HEK293 (cell line): ENCODE measurements at regions not wholly inside any gene's neighbourhood (a gene's known extent, or its start where the extent isn't known, plus 50 kb on each side); places are given as distances from the start of the nearest gene placed in this dataset.

Experiments used
- ATF2 ChIP-seq: fragments of 450-650 bp; formaldehyde crosslinking; IDR thresholded peaks from 2 replicates; pipeline ENCODE4 v1.5.1; 2016; ENCODE audit warnings: missing biosample characterization, missing genetic modification characterization, low read depth
- FEZF1 ChIP-seq: fragments of 450-650 bp; formaldehyde crosslinking; IDR thresholded peaks from 2 replicates; pipeline ENCODE4 v1.5.1; 2016; ENCODE audit warnings: missing biosample characterization, missing genetic modification characterization
- GLIS1 ChIP-seq: fragments of 450-650 bp; formaldehyde crosslinking; IDR thresholded peaks from 2 replicates; pipeline ENCODE4 v1.5.1; 2016; ENCODE audit warnings: missing biosample characterization, missing genetic modification characterization
- KLF17 ChIP-seq: fragments of 450-650 bp; formaldehyde crosslinking; IDR thresholded peaks from 2 replicates; pipeline ENCODE4 v1.5.1; 2016; ENCODE audit warnings: missing biosample characterization, missing genetic modification characterization
- PBX3 ChIP-seq: sonication (generic); formaldehyde crosslinking; IDR thresholded peaks from 2 replicates; pipeline ENCODE4 v1.8.1; 2022; ENCODE audit warnings: mild to moderate bottlenecking, moderate library complexity, missing genetic modification reagents
- SP7 ChIP-seq: fragments of 450-650 bp; formaldehyde crosslinking; IDR thresholded peaks from 2 replicates; pipeline ENCODE4 v1.5.1; 2016; ENCODE audit warnings: missing biosample characterization, missing genetic modification characterization
- ZBTB1 ChIP-seq: fragments of 450-650 bp; formaldehyde crosslinking; IDR thresholded peaks from 2 replicates; pipeline ENCODE4 v1.5.1; 2016; ENCODE audit warnings: missing biosample characterization, missing genetic modification characterization
- ZBTB10 ChIP-seq: fragments of 450-650 bp; formaldehyde crosslinking; IDR thresholded peaks from 2 replicates; pipeline ENCODE4 v1.5.1; 2016; ENCODE audit warnings: missing biosample characterization, missing genetic modification characterization
- ZBTB11 ChIP-seq: fragments of 450-650 bp; formaldehyde crosslinking; conservative IDR thresholded peaks from 2 replicates; pipeline ENCODE4 v1.5.1; 2016; ENCODE audit warnings: low read depth, missing biosample characterization, missing genetic modification characterization
- ZBTB17 ChIP-seq: fragments of 450-650 bp; formaldehyde crosslinking; IDR thresholded peaks from 2 replicates; pipeline ENCODE4 v1.5.1; 2016; ENCODE audit warnings: missing biosample characterization, missing genetic modification characterization
- ZBTB48 ChIP-seq: fragments of 450-650 bp; formaldehyde crosslinking; IDR thresholded peaks from 2 replicates; pipeline ENCODE4 v1.5.1; 2016; ENCODE audit warnings: missing biosample characterization, missing genetic modification characterization
- ZEB2 ChIP-seq: fragments of 450-650 bp; formaldehyde crosslinking; IDR thresholded peaks from 2 replicates; pipeline ENCODE4 v1.5.1; 2016; ENCODE audit warnings: missing biosample characterization, missing genetic modification characterization
- ZFP69B ChIP-seq: fragments of 450-650 bp; formaldehyde crosslinking; IDR thresholded peaks from 2 replicates; pipeline ENCODE4 v1.5.1; 2016; ENCODE audit warnings: missing biosample characterization, missing genetic modification characterization
- ZNF10 ChIP-seq: fragments of 450-650 bp; formaldehyde crosslinking; IDR thresholded peaks from 2 replicates; pipeline ENCODE4 v1.5.1; 2017; ENCODE audit warnings: missing biosample characterization, missing genetic modification characterization
- ZNF140 ChIP-seq: fragments of 450-650 bp; formaldehyde crosslinking; IDR thresholded peaks from 2 replicates; pipeline ENCODE4 v1.5.1; 2016; ENCODE audit warnings: missing biosample characterization, missing genetic modification characterization
- ZNF19 ChIP-seq: fragments of 450-650 bp; formaldehyde crosslinking; IDR thresholded peaks from 2 replicates; pipeline ENCODE4; 2016; ENCODE audit warnings: missing biosample characterization, missing genetic modification characterization, low read depth
- ZNF214 ChIP-seq: fragments of 450-650 bp; formaldehyde crosslinking; IDR thresholded peaks from 2 replicates; pipeline ENCODE4 v1.5.1; 2017; ENCODE audit warnings: missing biosample characterization, mild to moderate bottlenecking, missing genetic modification characterization, borderline replicate concordance
- ZNF324 ChIP-seq: fragments of 450-650 bp; formaldehyde crosslinking; IDR thresholded peaks from 2 replicates; pipeline ENCODE4 v1.5.1; 2016; ENCODE audit warnings: missing biosample characterization, missing genetic modification characterization
- ZNF513 ChIP-seq: fragments of 450-650 bp; IDR thresholded peaks from 2 replicates; pipeline ENCODE4 v1.5.1; 2018; ENCODE audit warnings: missing biosample characterization, missing genetic modification characterization
- ZNF544 ChIP-seq: fragments of 450-650 bp; formaldehyde crosslinking; IDR thresholded peaks from 2 replicates; pipeline ENCODE4 v1.5.0; 2017; ENCODE audit warnings: missing biosample characterization, missing genetic modification characterization
- ZNF664 ChIP-seq: fragments of 450-650 bp; formaldehyde crosslinking; IDR thresholded peaks from 2 replicates; pipeline ENCODE4 v1.5.1; 2016; ENCODE audit warnings: missing biosample characterization, missing genetic modification characterization
- ZNF837 ChIP-seq: fragments of 450-650 bp; formaldehyde crosslinking; IDR thresholded peaks from 2 replicates; pipeline ENCODE4 v1.5.1; 2016; ENCODE audit warnings: missing biosample characterization, missing genetic modification characterization
- ZSCAN18 ChIP-seq: fragments of 450-650 bp; formaldehyde crosslinking; IDR thresholded peaks from 2 replicates; pipeline ENCODE4 v1.5.1; 2016; ENCODE audit warnings: missing biosample characterization, missing genetic modification characterization
- ZSCAN4 ChIP-seq: fragments of 450-650 bp; formaldehyde crosslinking; IDR thresholded peaks from 2 replicates; pipeline ENCODE4 v1.5.1; 2017; ENCODE audit warnings: missing biosample characterization, missing genetic modification characterization

- 0 out of 2 replicates have a peak, but pooled peaks have one; percentile 32 for TF ChIP-seq ZBTB10 (tag by site-specific recombination)
- no peak for TF ChIP-seq ATF2 (tag by site-specific recombination)
- TF ChIP-seq ZEB2 = peak; percentile 79
- no peak for TF ChIP-seq ZNF140
- TF ChIP-seq PBX3 (CRISPR knock-in tag) = peak; percentile 79
- TF ChIP-seq ZSCAN18 (tag by site-specific recombination) = no peak
- peak; percentile 31; the same call in 1 of the 2 replicates for TF ChIP-seq ZSCAN4 (tag by site-specific recombination)
- TF ChIP-seq SP7 (tag by site-specific recombination) = peak; percentile 80
- no peak for TF ChIP-seq ZNF664 (tag by site-specific recombination)
- TF ChIP-seq GLIS1 (tag by site-specific recombination) = peak; percentile 79
- peak; percentile 66 for TF ChIP-seq ZFP69B
- TF ChIP-seq ZNF19 (tag by site-specific recombination) = no peak
- TF ChIP-seq KLF17 (tag by site-specific recombination) = peak; percentile 58; the same call in 1 of the 2 replicates
- no peak for TF ChIP-seq ZNF10 (tag by site-specific recombination)
- peak; percentile 71; the same call in 1 of the 2 replicates for TF ChIP-seq ZBTB17 (tag by site-specific recombination)
- no peak for TF ChIP-seq FEZF1 (tag by site-specific recombination)
- TF ChIP-seq ZNF513 (tag by site-specific recombination) = no peak
- TF ChIP-seq ZBTB48 (tag by site-specific recombination) = peak; percentile 94
- 0 out of 2 replicates have a peak, but pooled peaks have one; percentile 24 for TF ChIP-seq ZNF324
- TF ChIP-seq ZBTB1 (tag by site-specific recombination) = no peak
- TF ChIP-seq ZNF837 = no peak
- no peak for TF ChIP-seq ZNF214 (tag by site-specific recombination)
- TF ChIP-seq ZBTB11 (tag by site-specific recombination) = peak; percentile 64; the same call in 1 of the 2 replicates
- no peak for TF ChIP-seq ZNF544 (tag by site-specific recombination)
These were observed 73.3 kb upstream of the ZBED5 start (continued) for GRCh38 chr11:10930972-10931760.
